Neural cell (in vitro differentiated cells): ENCODE measurements at regions not wholly inside any gene's neighbourhood (a gene's known extent, or its start where the extent isn't known, plus 50 kb on each side); places are given as distances from the start of the nearest gene placed in this dataset.
"Not testable (repeated sequence)": the region's sequence is repeated elsewhere in the genome, so short reads cannot be mapped to it uniquely, and the experiment has no call there.

Source experiments
- H2AFZ ChIP-seq: fragments of 200-600, 300-800 bp; sonication (generic), shearing (Covaris generic); 2 replicates; pipeline ENCODE4 v1.6.0; 2014; ENCODE audit warnings: low read depth, mild to moderate bottlenecking, antibody characterized with exemption, low read length, moderate library complexity
- H3F3A ChIP-seq: fragments of 200-600 bp; shearing (Covaris generic); 2 replicates; pipeline ENCODE4 v1.6.1; 2016; ENCODE audit warnings: mild to moderate bottlenecking, moderate library complexity, mixed read lengths, antibody characterized with exemption, low read length; ENCODE audit not compliant: insufficient read depth, poor library complexity, severe bottlenecking
- H3K27ac ChIP-seq: fragments of 200-600, 300-800 bp; sonication (generic), shearing (Covaris generic); 2 replicates; pipeline ENCODE4 v1.5.1; 2014; ENCODE audit warnings: mild to moderate bottlenecking, low read length, moderate library complexity
- H3K27me3 ChIP-seq: fragments of 300-800, 200-600 bp; sonication (generic), shearing (Covaris generic); 2 replicates; pipeline ENCODE4 v1.6.0; 2014; ENCODE audit warnings: mild to moderate bottlenecking, low read depth, low read length, moderate library complexity; ENCODE audit not compliant: insufficient read depth
- H3K36me3 ChIP-seq: fragments of 300-800, 200-600 bp; sonication (generic), shearing (Covaris generic); 2 replicates; pipeline ENCODE4 v1.5.1; 2014; ENCODE audit warnings: mild to moderate bottlenecking, antibody characterized with exemption, low read length, moderate library complexity; ENCODE audit not compliant: insufficient read depth
- H3K4me2 ChIP-seq: fragments of 300-800, 200-600 bp; sonication (generic), shearing (Covaris generic); 2 replicates; pipeline ENCODE4 v1.6.0; 2014; ENCODE audit warnings: mild to moderate bottlenecking, low read length
- H3K4me3 ChIP-seq: fragments of 300-800, 200-600 bp; sonication (generic), shearing (Covaris generic); 2 replicates; pipeline ENCODE4 v1.5.1; 2014; ENCODE audit warnings: mild to moderate bottlenecking, low read length, moderate library complexity
- H3K79me2 ChIP-seq: fragments of 200-600 bp; shearing (Covaris generic); replicated peaks from 2 replicates; pipeline ENCODE4 v1.6.0; 2014; ENCODE audit warnings: mild to moderate bottlenecking, low read length, moderate library complexity; ENCODE audit not compliant: insufficient read depth
- H3K9ac ChIP-seq: fragments of 300-800, 200-600 bp; sonication (generic), shearing (Covaris generic); 2 replicates; pipeline ENCODE4 v1.6.1; 2016; ENCODE audit warnings: mild to moderate bottlenecking, low read length, mixed read lengths
- H3K9me2 ChIP-seq: fragments of 200-600 bp; shearing (Covaris generic); 2 replicates; pipeline ENCODE4 v1.6.1; 2016; ENCODE audit warnings: mild to moderate bottlenecking, low read length, mixed read lengths; ENCODE audit not compliant: insufficient read depth
- H3K9me3 ChIP-seq: fragments of 200-600, 300-800 bp; sonication (generic), shearing (Covaris generic); 2 replicates; pipeline ENCODE4 v1.6.1; 2016; ENCODE audit warnings: mild to moderate bottlenecking, mixed run types, low read length, moderate library complexity, mixed read lengths
- H4K20me1 ChIP-seq: fragments of 200-600 bp; shearing (Covaris generic); 2 replicates; pipeline ENCODE4 v1.6.1; 2016; ENCODE audit warnings: mild to moderate bottlenecking, mixed run types; ENCODE audit not compliant: insufficient read depth
- EP300 ChIP-seq: fragments of 450-650 bp; conservative IDR thresholded peaks from 2 replicates; pipeline ENCODE4 v1.6.1; 2014; ENCODE audit warnings: antibody characterized with exemption, mild to moderate bottlenecking, moderate library complexity; ENCODE audit not compliant: poor library complexity, severe bottlenecking
- EZH2 ChIP-seq: fragments of 200-600, 300-800 bp; shearing (Covaris generic), sonication (generic); IDR thresholded peaks from 2 replicates; pipeline ENCODE4 v1.6.1; 2014; ENCODE audit warnings: antibody characterized with exemption, low read length, borderline replicate concordance, mild to moderate bottlenecking; ENCODE audit not compliant: insufficient read depth, poor library complexity, severe bottlenecking
- MXI1 ChIP-seq: fragments of 450-650 bp; conservative IDR thresholded peaks from 2 replicates; pipeline ENCODE4 v1.6.1; 2014; ENCODE audit warnings: antibody characterized with exemption, mild to moderate bottlenecking; ENCODE audit not compliant: poor library complexity, severe bottlenecking
- POLR2AphosphoS5 ChIP-seq: IDR thresholded peaks from 2 replicates; pipeline ENCODE4 v1.6.1; 2012
- RAD21 ChIP-seq: fragments of 450-650 bp; conservative IDR thresholded peaks from 2 replicates; pipeline ENCODE4 v1.6.1; 2014; ENCODE audit warnings: antibody characterized with exemption, mild to moderate bottlenecking, moderate library complexity
- SMC3 ChIP-seq: fragments of 450-650 bp; conservative IDR thresholded peaks from 2 replicates; pipeline ENCODE4 v1.6.1; 2014; ENCODE audit warnings: antibody characterized with exemption, mild to moderate bottlenecking, moderate library complexity; ENCODE audit not compliant: poor library complexity
- TAF1 ChIP-seq: IDR thresholded peaks from 2 replicates; pipeline ENCODE4 v1.6.1; 2012; ENCODE audit warnings: low read depth
- TF ChIP-seq, protein P1 (sequence below): fragments of 450-650 bp; IDR thresholded peaks from 2 replicates; pipeline ENCODE4 v1.5.1; 2014; ENCODE audit warnings: antibody characterized with exemption, mild to moderate bottlenecking, moderate library complexity; ENCODE audit not compliant: poor library complexity, severe bottlenecking
- TF ChIP-seq, protein P2 (sequence below): IDR thresholded peaks from 2 replicates; pipeline ENCODE4 v1.6.1; 2012; ENCODE audit warnings: borderline replicate concordance

DNA sequence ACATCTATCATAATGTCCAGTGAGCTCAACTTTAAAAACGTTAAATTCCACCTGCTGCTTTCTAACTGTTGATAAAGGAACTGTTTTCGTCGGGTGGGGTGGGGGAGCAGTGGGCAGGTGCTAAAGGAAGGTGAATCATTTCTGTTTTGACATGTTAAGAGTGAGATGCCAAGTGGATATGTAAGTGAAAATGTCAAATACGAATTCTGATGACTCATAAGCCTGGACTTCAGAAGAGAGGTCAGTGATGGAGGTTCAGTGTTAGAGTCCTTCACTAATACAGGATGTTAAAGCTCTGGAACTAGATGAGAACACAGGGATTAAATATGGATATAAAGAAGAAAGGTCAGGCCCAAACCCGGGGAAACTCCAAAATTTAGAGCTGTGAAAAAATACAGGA lies 617.9 kb upstream of the CTNND2 start:
- Histone ChIP-seq H3K36me3 (no peaks in the 10 kb centered on the region), H3K27me3 (no peaks in the 10 kb centered on the region), H3K9me2 (no peaks in the 10 kb centered on the region), H3K27ac (no peak overlapping the region), H4K20me1 (no peaks in the 10 kb centered on the region), H3K4me2 (no peak overlapping the region), H3K9ac (no peak overlapping the region), H3K9me3 (no peaks in the 10 kb centered on the region), H2AFZ (no peak overlapping the region), H3K79me2 (no peaks in the 10 kb centered on the region), H3F3A (no peaks in the 10 kb centered on the region), H3K4me3 (no peak overlapping the region)
- TF ChIP-seq RAD21 (no peak), TAF1 (no peak)

DNA sequence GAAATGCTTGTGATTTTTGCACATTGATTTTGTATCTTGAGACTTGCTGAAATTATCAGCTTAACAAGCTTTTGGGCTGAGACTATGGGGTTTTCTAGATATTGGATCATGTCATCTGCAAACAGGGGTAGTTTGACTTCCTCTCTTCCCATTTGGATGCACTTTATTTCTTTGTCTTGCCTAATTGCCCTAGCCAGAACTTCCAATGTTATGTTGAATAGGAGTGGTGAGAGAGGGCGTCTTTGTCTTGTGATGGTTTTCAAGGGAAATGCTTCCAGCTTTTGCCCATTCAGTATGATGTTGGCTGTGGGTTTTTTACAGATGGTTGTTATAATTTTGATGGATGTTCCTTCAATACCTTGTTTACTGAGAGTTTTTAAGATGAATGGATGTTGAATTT lies 600.7 kb upstream of the CTNND2 start:
- H3K27me3 ChIP-seq, H3K9ac ChIP-seq, H3K4me2 ChIP-seq, H2AFZ ChIP-seq, H3K9me3 ChIP-seq, H4K20me1 ChIP-seq, H3K36me3 ChIP-seq, H3K4me3 ChIP-seq, H3K27ac ChIP-seq, H3K9me2 ChIP-seq, H3F3A ChIP-seq, H3K79me2 ChIP-seq: not testable (repeated sequence)

DNA sequence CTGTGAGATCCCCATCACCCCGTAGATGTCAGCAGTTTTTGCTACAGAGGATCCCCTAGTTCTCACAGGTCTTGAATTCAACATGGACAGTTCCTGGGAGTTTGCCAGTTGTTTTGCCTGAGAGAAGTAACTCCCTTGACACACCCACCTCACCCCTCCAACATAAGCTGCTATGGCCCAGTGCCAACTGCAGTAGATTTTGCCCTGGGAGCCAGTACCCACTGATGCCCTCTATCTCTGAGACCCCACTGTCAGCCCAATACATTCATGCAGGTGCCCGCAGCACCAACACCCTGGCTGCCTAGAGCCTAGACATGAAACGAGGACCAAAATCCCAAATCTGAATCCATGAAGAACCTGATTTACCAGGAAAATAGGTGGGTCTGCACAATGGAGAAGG lies 583.9 kb upstream of the CTNND2 start:
- Histone ChIP-seq H3F3A (no peaks in the 10 kb centered on the region), H3K4me2 (no peak overlapping the region), H3K9me2 (no peaks in the 10 kb centered on the region), H3K9ac (no peak overlapping the region), H3K9me3 (no peaks in the 10 kb centered on the region), H3K4me3 (no peak overlapping the region), H4K20me1 (no peaks in the 10 kb centered on the region), H2AFZ (no peak overlapping the region), H3K27ac (no peak overlapping the region), H3K36me3 (no peaks in the 10 kb centered on the region), H3K79me2 (no peaks in the 10 kb centered on the region), H3K27me3 (no peaks in the 10 kb centered on the region)
- TF ChIP-seq SMC3, result no peak
- TF ChIP-seq RAD21, result no peak
- no peak for TF ChIP-seq EZH2
- TF ChIP-seq, protein P1, sequence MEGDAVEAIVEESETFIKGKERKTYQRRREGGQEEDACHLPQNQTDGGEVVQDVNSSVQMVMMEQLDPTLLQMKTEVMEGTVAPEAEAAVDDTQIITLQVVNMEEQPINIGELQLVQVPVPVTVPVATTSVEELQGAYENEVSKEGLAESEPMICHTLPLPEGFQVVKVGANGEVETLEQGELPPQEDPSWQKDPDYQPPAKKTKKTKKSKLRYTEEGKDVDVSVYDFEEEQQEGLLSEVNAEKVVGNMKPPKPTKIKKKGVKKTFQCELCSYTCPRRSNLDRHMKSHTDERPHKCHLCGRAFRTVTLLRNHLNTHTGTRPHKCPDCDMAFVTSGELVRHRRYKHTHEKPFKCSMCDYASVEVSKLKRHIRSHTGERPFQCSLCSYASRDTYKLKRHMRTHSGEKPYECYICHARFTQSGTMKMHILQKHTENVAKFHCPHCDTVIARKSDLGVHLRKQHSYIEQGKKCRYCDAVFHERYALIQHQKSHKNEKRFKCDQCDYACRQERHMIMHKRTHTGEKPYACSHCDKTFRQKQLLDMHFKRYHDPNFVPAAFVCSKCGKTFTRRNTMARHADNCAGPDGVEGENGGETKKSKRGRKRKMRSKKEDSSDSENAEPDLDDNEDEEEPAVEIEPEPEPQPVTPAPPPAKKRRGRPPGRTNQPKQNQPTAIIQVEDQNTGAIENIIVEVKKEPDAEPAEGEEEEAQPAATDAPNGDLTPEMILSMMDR, result no peak
- TF ChIP-seq EP300, result no peak
- no peak for TF ChIP-seq TAF1
- TF ChIP-seq, protein P2, sequence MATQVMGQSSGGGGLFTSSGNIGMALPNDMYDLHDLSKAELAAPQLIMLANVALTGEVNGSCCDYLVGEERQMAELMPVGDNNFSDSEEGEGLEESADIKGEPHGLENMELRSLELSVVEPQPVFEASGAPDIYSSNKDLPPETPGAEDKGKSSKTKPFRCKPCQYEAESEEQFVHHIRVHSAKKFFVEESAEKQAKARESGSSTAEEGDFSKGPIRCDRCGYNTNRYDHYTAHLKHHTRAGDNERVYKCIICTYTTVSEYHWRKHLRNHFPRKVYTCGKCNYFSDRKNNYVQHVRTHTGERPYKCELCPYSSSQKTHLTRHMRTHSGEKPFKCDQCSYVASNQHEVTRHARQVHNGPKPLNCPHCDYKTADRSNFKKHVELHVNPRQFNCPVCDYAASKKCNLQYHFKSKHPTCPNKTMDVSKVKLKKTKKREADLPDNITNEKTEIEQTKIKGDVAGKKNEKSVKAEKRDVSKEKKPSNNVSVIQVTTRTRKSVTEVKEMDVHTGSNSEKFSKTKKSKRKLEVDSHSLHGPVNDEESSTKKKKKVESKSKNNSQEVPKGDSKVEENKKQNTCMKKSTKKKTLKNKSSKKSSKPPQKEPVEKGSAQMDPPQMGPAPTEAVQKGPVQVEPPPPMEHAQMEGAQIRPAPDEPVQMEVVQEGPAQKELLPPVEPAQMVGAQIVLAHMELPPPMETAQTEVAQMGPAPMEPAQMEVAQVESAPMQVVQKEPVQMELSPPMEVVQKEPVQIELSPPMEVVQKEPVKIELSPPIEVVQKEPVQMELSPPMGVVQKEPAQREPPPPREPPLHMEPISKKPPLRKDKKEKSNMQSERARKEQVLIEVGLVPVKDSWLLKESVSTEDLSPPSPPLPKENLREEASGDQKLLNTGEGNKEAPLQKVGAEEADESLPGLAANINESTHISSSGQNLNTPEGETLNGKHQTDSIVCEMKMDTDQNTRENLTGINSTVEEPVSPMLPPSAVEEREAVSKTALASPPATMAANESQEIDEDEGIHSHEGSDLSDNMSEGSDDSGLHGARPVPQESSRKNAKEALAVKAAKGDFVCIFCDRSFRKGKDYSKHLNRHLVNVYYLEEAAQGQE, result no peak
- TF ChIP-seq MXI1, result no peak
- no peak for TF ChIP-seq POLR2AphosphoS5
